H1 (cell line): ENCODE measurements at regions not wholly inside any gene's neighbourhood (a gene's known extent, or its start where the extent isn't known, plus 50 kb on each side); places are given as distances from the start of the nearest gene placed in this dataset.

Experiments
- BCL11A ChIP-seq, 2 experiments: IDR thresholded peaks; one replicate each; pipeline ENCODE4 v1.6.1; 2011; ENCODE audit warnings: low read depth in 2 of 2, low read length in 2 of 2, mild to moderate bottlenecking in 2 of 2
- EZH2 ChIP-seq: fragments of 200-600 bp; sonication (generic); IDR thresholded peaks from 2 replicates; pipeline ENCODE4 v1.7.1; 2012; ENCODE audit warnings: low read depth, mild to moderate bottlenecking, moderate library complexity, low read length, inconsistent platforms; ENCODE audit not compliant: severe bottlenecking
- KDM1A ChIP-seq: fragments of 200-600, 300-600 bp; sonication (generic); IDR thresholded peaks from 2 replicates; pipeline ENCODE4 v1.7.1; 2016; ENCODE audit warnings: mild to moderate bottlenecking, low read length, borderline replicate concordance
- KDM5A ChIP-seq: fragments of 200-600 bp; IDR thresholded peaks from 2 replicates; pipeline ENCODE4 v1.7.1; 2012; ENCODE audit warnings: mild to moderate bottlenecking, low read length, inconsistent platforms, mixed read lengths
- POLR2A ChIP-seq, 2 experiments: IDR thresholded peaks; 1 replicate in 1 of 2; 2 replicates in 1 of 2; pipeline ENCODE4 v1.6.1; 2011; ENCODE audit warnings: low read depth in 2 of 2, low read length in 2 of 2, mild to moderate bottlenecking in 2 of 2; ENCODE audit errors: control extremely low read depth in 1 of 2
- POLR2AphosphoS5 ChIP-seq: IDR thresholded peaks from 2 replicates; pipeline ENCODE4 v1.6.1; 2011; ENCODE audit warnings: low read depth, low read length
- RAD21 ChIP-seq, 2 experiments: IDR thresholded peaks in 1 of 2; conservative IDR thresholded peaks in 1 of 2; 2 replicates each; pipeline ENCODE4 v1.6.1; 2011; ENCODE audit warnings: low read depth in 2 of 2, low read length in 2 of 2, improper control_type of control experiment in 1 of 2, inconsistent platforms in 1 of 2, mild to moderate bottlenecking in 1 of 2, moderate library complexity in 1 of 2
- TF ChIP-seq, protein P1 (sequence below), 3 experiments: IDR thresholded peaks; 1 replicate in 2 of 3; 2 replicates in 1 of 3; pipeline versions ENCODE4 v1.5.1 to v1.6.1; 2011; ENCODE audit warnings: low read length in 3 of 3, mild to moderate bottlenecking in 3 of 3, inconsistent platforms in 2 of 3, low read depth in 1 of 3, moderate library complexity in 1 of 3; ENCODE audit not compliant: insufficient read depth in 1 of 3; ENCODE audit errors: control extremely low read depth in 1 of 3

GRCh38 chr20:30511322-30512030 lies 746.0 kb upstream of the DEFB115 start:
- TF ChIP-seq, protein P1, sequence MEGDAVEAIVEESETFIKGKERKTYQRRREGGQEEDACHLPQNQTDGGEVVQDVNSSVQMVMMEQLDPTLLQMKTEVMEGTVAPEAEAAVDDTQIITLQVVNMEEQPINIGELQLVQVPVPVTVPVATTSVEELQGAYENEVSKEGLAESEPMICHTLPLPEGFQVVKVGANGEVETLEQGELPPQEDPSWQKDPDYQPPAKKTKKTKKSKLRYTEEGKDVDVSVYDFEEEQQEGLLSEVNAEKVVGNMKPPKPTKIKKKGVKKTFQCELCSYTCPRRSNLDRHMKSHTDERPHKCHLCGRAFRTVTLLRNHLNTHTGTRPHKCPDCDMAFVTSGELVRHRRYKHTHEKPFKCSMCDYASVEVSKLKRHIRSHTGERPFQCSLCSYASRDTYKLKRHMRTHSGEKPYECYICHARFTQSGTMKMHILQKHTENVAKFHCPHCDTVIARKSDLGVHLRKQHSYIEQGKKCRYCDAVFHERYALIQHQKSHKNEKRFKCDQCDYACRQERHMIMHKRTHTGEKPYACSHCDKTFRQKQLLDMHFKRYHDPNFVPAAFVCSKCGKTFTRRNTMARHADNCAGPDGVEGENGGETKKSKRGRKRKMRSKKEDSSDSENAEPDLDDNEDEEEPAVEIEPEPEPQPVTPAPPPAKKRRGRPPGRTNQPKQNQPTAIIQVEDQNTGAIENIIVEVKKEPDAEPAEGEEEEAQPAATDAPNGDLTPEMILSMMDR (IDR thresholded peaks at IDR 0.05; ENCODE audit: control extremely low read depth in 1 of 3, insufficient read depth in 1 of 3, low read depth in 1 of 3, low read length in 3 of 3) = no peak
- no peak for TF ChIP-seq POLR2AphosphoS5
- no peak for TF ChIP-seq KDM5A
- no peak for TF ChIP-seq EZH2
- no peak for TF ChIP-seq POLR2A (IDR thresholded peaks at IDR 0.05; ENCODE audit: control extremely low read depth in 1 of 2, low read depth in 2 of 2, low read length in 2 of 2)
- TF ChIP-seq BCL11A (IDR thresholded peaks at IDR 0.05; ENCODE audit: low read depth in 2 of 2, low read length in 2 of 2) = no peak
- TF ChIP-seq RAD21 (IDR thresholded peaks at IDR 0.05 in 1 of 2, conservative IDR thresholded peaks at IDR 0.05 in 1 of 2; ENCODE audit: low read depth in 2 of 2, low read length in 2 of 2) = no peak
- no peak for TF ChIP-seq KDM1A
